GM10266 (cell line): ENCODE measurements at regions not wholly inside any gene's neighbourhood (a gene's known extent, or its start where the extent isn't known, plus 50 kb on each side); places are given as distances from the start of the nearest gene placed in this dataset.

Experiments
- DNase-seq: peaks from one replicate; pipeline ENCODE4 v3.0.0; 2012; ENCODE audit errors: extremely low spot score
- CTCF ChIP-seq: IDR thresholded peaks from 2 replicates; pipeline ENCODE4 v1.5.1; 2012; ENCODE audit warnings: mild to moderate bottlenecking, low read depth; ENCODE audit not compliant: control insufficient read depth, insufficient read depth; ENCODE audit errors: missing control alignments

- no peak for DNase-seq
Measured at GRCh38 chr6:81694855-81695254, 57.6 kb downstream of the TENT5A start.

GRCh38 chr6:81694207-81694606 is 58.3 kb downstream of the TENT5A start:
- TF ChIP-seq CTCF = no peak
- no peak for DNase-seq

More at GRCh38 chr6:81694855-81695254, 57.6 kb downstream of the TENT5A start:
- TF ChIP-seq CTCF = no peak

GRCh38 chr6:81693266-81693665 is 59.2 kb downstream of the TENT5A start:
- no peak for DNase-seq
- TF ChIP-seq CTCF = no peak

GRCh38 chr6:81690073-81690472 is 62.4 kb downstream of the TENT5A start:
- DNase-seq = no peak
- no peak for TF ChIP-seq CTCF

GRCh38 chr6:81689580-81689979 is 62.9 kb downstream of the TENT5A start:
- DNase-seq = no peak
- no peak for TF ChIP-seq CTCF

GRCh38 chr6:81683912-81684311 is 68.6 kb downstream of the TENT5A start:
- no peak for DNase-seq
- TF ChIP-seq CTCF = no peak

GRCh38 chr6:81682858-81683620 is 69.4 kb downstream of the TENT5A start:
- no peak for TF ChIP-seq CTCF
- no peak for DNase-seq
